Erythroblast (primary cell): ENCODE measurements at regions not wholly inside any gene's neighbourhood (a gene's known extent, or its start where the extent isn't known, plus 50 kb on each side); places are given as distances from the start of the nearest gene placed in this dataset.

Experiments
- DNase-seq, 2 experiments: peaks; one replicate each; lab custom pipeline; 2025; lab: John Stamatoyannopoulos, UW
- GATA1 ChIP-seq: IDR thresholded peaks from 2 replicates; pipeline ENCODE4 v1.6.1; 2011; ENCODE audit warnings: low read depth, mild to moderate bottlenecking, control low read depth, low read length, moderate library complexity
- POLR2A ChIP-seq: IDR thresholded peaks from 2 replicates; pipeline ENCODE4 v1.6.1; 2011; ENCODE audit warnings: mild to moderate bottlenecking, low read length

- DNase-seq: no peak
Observed at GRCh38 chr6:153210083-153210482, 79.0 kb upstream of the RGS17 start.

GRCh38 chr6:153208706-153209105 lies 77.6 kb upstream of the RGS17 start:
- DNase-seq: no peak
- TF ChIP-seq GATA1: no peak
- TF ChIP-seq POLR2A: no peak

More at GRCh38 chr6:153210083-153210482, 79.0 kb upstream of the RGS17 start:
- TF ChIP-seq POLR2A (no peak), GATA1 (no peak)

- DNase-seq: no peak
- no peak for TF ChIP-seq GATA1
- TF ChIP-seq POLR2A: no peak
Observed at GRCh38 chr6:153207617-153208016, 76.5 kb upstream of the RGS17 start.

- TF ChIP-seq GATA1 (no peak), POLR2A (no peak)
Observed at GRCh38 chr6:153207006-153207405, 75.9 kb upstream of the RGS17 start.

GRCh38 chr6:153192943-153193885 lies 62.1 kb upstream of the RGS17 start:
- TF ChIP-seq GATA1 (no peak), POLR2A (no peak)

More at GRCh38 chr6:153207006-153207405, 75.9 kb upstream of the RGS17 start:
- no peak for DNase-seq

GRCh38 chr6:153183925-153184324 lies 52.8 kb upstream of the RGS17 start:
- TF ChIP-seq POLR2A: no peak
- no peak for TF ChIP-seq GATA1

More at GRCh38 chr6:153192943-153193885, 62.1 kb upstream of the RGS17 start:
- DNase-seq: peak in 1 of 2 experiments; percentile 9

More at GRCh38 chr6:153183925-153184324, 52.8 kb upstream of the RGS17 start:
- no peak for DNase-seq
